HEK293 (cell line): ENCODE measurements at regions not wholly inside any gene's neighbourhood (a gene's known extent, or its start where the extent isn't known, plus 50 kb on each side); places are given as distances from the start of the nearest gene placed in this dataset.

Experiments used
- BCL11B ChIP-seq: fragments of 450-650 bp; formaldehyde crosslinking; IDR thresholded peaks from 2 replicates; pipeline ENCODE4 v1.5.1; 2016; ENCODE audit warnings: low read depth, missing biosample characterization, missing genetic modification characterization
- CTCF ChIP-seq: fragments of 450-650 bp; formaldehyde crosslinking; IDR thresholded peaks from 2 replicates; pipeline ENCODE4 v1.5.1; 2016; ENCODE audit warnings: missing biosample characterization, missing genetic modification characterization
- ZNF138 ChIP-seq: fragments of 450-650 bp; formaldehyde crosslinking; IDR thresholded peaks from 2 replicates; pipeline ENCODE4 v1.5.1; 2016; ENCODE audit warnings: missing biosample characterization, missing genetic modification characterization, borderline replicate concordance
- ZNF354C ChIP-seq: fragments of 450-650 bp; formaldehyde crosslinking; IDR thresholded peaks from 2 replicates; pipeline ENCODE4 v1.5.1; 2016; ENCODE audit warnings: missing biosample characterization, missing genetic modification characterization, low read depth, borderline replicate concordance
- ZNF596 ChIP-seq: fragments of 450-650 bp; IDR thresholded peaks from 2 replicates; pipeline ENCODE4 v1.5.0; 2018; ENCODE audit warnings: missing biosample characterization, mild to moderate bottlenecking, missing genetic modification characterization, moderate library complexity

- no peak for TF ChIP-seq CTCF (tag by site-specific recombination)
- TF ChIP-seq BCL11B (tag by site-specific recombination) = no peak
- no peak for TF ChIP-seq ZNF138 (tag by site-specific recombination)
- TF ChIP-seq ZNF596 (tag by site-specific recombination) = no peak
- TF ChIP-seq ZNF354C = no peak
Observed at GRCh38 chr18:22640281-22640842, 222.6 kb upstream of the CTAGE1 start.
